Glomerular visceral epithelial cell (primary cell): ENCODE measurements at regions not wholly inside any gene's neighbourhood (a gene's known extent, or its start where the extent isn't known, plus 50 kb on each side); places are given as distances from the start of the nearest gene placed in this dataset.
A peak's percentile ranks its signal among the peaks of the same experiment; 100 is the strongest.

Experiments used
- DNase-seq: peaks from one replicate; pipeline ENCODE4 v3.0.0-alpha.2; 2016; ENCODE audit errors: extremely low spot score

DNA sequence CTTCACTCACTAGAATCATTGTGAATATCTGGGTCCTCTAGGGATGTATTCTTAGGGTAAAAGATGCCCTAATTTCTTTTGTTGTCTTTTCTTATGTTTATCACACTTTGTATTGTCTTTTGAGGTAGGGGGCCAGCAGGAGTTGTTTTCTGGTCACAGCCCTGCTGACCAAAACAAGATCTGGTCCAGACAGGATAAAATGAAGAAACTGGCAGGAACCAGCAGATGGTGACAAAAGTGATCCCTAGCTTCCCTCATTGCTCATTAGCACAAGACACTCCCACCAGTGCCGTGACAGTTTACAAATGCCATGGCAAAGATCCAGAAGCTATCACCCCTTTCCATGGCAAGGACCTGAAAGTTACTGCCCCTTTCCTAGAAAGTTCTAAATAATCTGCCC, 81.7 kb upstream of the CCDC85A start:
- DNase-seq: no peak

- no peak for DNase-seq
These were observed 80.9 kb upstream of the CCDC85A start for GRCh38 chr2:56102866-56103265.

DNA sequence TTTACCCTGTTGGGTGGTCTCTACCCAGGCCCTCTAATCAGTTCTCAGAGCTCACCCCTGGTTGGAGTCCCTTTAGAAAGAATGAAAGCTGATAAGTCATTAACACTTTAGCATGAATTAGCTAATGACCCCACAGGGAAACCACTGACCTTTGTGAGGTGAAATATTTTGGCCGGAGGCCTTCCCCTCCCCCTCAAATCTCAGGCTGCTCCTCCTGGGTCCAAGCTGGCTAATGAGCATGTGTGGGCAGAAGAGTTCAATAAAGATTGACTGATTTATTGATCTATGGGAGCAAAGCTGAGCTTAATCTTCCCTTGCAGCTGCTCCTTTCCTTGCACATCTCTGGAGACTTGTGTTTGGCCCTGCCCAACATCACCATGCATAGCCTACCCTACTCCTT, 78.8 kb upstream of the CCDC85A start:
- no peak for DNase-seq

DNA sequence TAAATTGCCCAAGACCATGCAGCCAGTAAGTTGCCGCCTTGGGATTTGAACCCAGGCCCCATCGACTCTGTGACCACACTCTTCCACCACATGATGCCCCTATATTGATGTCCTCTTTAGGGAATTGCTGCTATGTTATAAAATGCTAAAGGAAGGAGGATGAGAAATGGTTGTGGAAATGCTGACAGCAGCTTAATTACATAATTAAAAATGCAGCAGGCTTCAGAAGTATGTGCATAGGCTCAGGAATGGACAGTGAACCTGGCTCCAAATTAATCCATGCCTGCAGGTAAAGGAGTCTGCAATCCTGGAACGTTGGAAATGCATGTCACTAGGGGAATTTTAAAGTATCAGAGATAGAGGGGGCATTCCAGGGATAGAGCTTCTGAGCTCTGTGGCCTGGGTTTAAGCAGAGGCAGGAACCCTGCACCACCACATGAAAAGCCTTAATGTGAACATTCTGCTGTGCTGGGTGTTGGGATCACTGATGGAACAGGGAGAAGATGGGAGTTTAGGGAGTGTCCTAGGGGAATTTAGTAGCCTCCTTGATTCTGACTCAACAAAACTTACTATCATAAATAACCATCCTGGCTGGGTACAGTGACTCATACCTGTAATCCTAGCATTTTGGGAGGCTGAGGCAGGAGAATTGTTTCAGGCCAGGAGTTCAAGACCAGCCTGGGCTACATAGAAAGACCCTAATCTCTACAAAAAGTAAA, 76.1 kb upstream of the CCDC85A start:
- no peak for DNase-seq

DNA sequence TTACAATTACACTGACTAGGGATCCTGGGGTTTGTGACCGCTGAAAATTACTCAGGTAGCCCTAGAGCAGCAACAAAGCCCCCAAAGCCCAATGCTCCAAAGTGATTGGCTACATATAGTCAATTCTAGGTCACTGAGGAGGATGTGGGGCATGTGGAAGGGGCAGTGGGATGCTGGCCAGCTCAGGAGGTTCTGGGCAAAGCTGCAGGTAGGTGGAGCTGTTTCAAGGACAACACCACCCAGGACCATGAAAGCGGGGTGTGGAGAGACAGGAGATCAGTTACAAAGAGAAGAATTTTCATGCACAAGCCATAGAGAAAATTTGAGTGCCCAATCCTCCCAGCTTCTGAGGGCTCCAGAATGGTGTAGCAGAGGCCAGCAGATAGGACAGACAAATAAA, 75.0 kb upstream of the CCDC85A start:
- DNase-seq: no peak

GRCh38 chr2:56109994-56110393, 73.8 kb upstream of the CCDC85A start:
- DNase-seq: no peak

- no peak for DNase-seq
These were observed 70.3 kb upstream of the CCDC85A start for GRCh38 chr2:56113382-56113975.

DNA sequence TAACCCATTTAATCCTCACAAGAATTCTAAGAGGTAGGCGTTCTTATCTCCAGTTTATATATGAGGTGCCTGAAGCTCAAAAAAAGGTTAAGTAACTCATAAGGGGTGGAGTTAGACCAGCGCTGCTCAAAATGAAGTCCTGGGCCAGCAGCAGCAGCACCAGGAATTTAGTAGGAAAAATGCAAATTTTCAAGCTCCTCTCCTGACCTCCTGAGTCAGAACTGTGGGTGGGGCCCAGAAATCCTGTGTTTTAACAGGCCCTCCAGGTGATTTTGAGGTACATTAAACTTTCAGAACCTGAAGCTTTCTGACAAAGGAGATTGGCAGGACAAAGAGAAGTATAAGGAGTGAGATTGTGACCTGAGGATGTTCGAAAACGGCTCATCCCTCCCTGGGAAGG, 66.0 kb upstream of the CCDC85A start:
- DNase-seq: no peak

DNA sequence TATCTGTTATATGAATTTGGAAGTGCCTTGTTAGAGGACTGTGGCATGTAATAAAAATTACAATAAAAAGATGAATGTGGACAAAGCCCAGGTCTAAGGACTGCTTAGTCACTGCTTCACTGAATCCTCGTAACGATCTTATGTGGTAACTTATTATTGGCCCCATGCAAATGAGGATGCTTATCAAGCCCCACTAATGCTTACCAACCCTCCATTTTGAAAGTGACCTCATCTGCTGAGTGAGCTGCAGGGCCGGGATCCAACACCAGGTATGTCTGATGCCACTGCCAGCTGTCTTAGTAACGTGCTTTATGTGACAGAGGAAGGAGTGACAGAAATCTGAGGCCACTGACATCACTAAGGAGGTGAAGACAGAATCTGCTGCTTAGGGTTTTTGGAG, 65.3 kb upstream of the CCDC85A start:
- DNase-seq: no peak

GRCh38 chr2:56121995-56122394, 61.8 kb upstream of the CCDC85A start:
- DNase-seq: no peak

- DNase-seq: no peak
These were observed 60.3 kb upstream of the CCDC85A start for GRCh38 chr2:56123538-56123937.

GRCh38 chr2:56127010-56127409, 56.8 kb upstream of the CCDC85A start:
- no peak for DNase-seq

- no peak for DNase-seq
These were observed 56.2 kb upstream of the CCDC85A start for GRCh38 chr2:56127463-56128152.

GRCh38 chr2:56128235-56128634, 55.6 kb upstream of the CCDC85A start:
- no peak for DNase-seq

GRCh38 chr2:56130463-56131070, 53.2 kb upstream of the CCDC85A start:
- DNase-seq: peak; percentile 25

DNA sequence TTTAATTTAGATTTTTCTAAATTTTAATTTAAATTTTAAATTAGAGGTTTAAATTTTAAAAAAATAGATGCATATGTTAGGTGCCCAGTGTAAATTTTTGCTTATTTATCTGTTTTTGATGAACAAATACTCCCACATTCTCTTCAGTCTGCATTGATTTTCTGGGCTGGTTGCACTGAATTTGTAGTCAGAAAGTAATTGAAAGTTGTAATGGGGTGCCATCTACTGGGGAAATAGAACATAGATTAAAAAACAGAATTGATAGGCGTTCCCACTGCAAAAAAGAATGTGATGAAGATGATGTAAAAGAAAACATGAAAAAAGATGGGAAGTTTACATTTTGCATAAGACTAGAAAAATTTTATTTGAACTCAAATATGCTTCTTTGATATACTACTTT, 51.7 kb upstream of the CCDC85A start:
- peak; percentile 42 for DNase-seq

GRCh38 chr2:56133441-56133840, 50.3 kb upstream of the CCDC85A start:
- DNase-seq: peak; percentile 1

- DNase-seq: no peak
These were observed 49.7 kb upstream of the CCDC85A start for GRCh38 chr2:56133931-56134629.
